Keratinocyte (primary cell): ENCODE measurements at regions not wholly inside any gene's neighbourhood (a gene's known extent, or its start where the extent isn't known, plus 50 kb on each side); places are given as distances from the start of the nearest gene placed in this dataset.

Experiments used
- DNase-seq: peaks from one replicate; pipeline ENCODE4 v3.0.0-alpha.2; 2011; ENCODE audit warnings: low read depth, missing footprints, low spot score
- FAIRE-seq: peaks from 2 replicates; lab custom pipeline; 2011; peaks lifted over from hg19 to GRCh38; lab: Jason Lieb, UNC
- H2AFZ ChIP-seq: 2 replicates; pipeline ENCODE4 v1.6.0; 2012; ENCODE audit warnings: low read length, control low read depth, inconsistent platforms; ENCODE audit not compliant: control insufficient read depth
- H3K27ac ChIP-seq: 2 replicates; pipeline ENCODE4 v1.5.1; 2011; ENCODE audit warnings: low read length; ENCODE audit not compliant: control insufficient read depth, insufficient read depth
- H3K27me3 ChIP-seq: 3 replicates; pipeline ENCODE4 v1.6.0; 2011; ENCODE audit warnings: low read length; ENCODE audit not compliant: control insufficient read depth, insufficient read depth; ENCODE audit errors: extremely low read depth
- H3K36me3 ChIP-seq, 2 experiments: 2 replicates in 1 of 2; 3 replicates in 1 of 2; pipeline ENCODE4 v1.5.1; 2011; ENCODE audit warnings: low read length in 2 of 2, mild to moderate bottlenecking in 1 of 2; ENCODE audit not compliant: control insufficient read depth in 2 of 2, insufficient read depth in 2 of 2; ENCODE audit errors: extremely low read depth in 1 of 2
- H3K4me1 ChIP-seq: 3 replicates; pipeline ENCODE4 v1.5.1; 2011; ENCODE audit warnings: low read length; ENCODE audit not compliant: control insufficient read depth, insufficient read depth; ENCODE audit errors: extremely low read depth
- H3K4me2 ChIP-seq: 3 replicates; pipeline ENCODE4 v1.6.0; 2011; ENCODE audit warnings: low read depth, low read length; ENCODE audit not compliant: control insufficient read depth, insufficient read depth; ENCODE audit errors: extremely low read depth
- H3K4me3 ChIP-seq, 3 experiments: fragments of 200-600 bp in 1 of 3; sonication (generic) in 1 of 3; 2 replicates in 2 of 3; 3 replicates in 1 of 3; pipeline ENCODE4 v1.5.1; 2011 to 2016; ENCODE audit warnings: low read length in 3 of 3, mild to moderate bottlenecking in 3 of 3, control low read depth in 2 of 3, inconsistent platforms in 1 of 3, low read depth in 1 of 3, mixed read lengths in 1 of 3, mixed run types in 1 of 3, moderate library complexity in 1 of 3; ENCODE audit not compliant: control insufficient read depth in 2 of 3, insufficient read depth in 2 of 3; ENCODE audit errors: extremely low read depth in 1 of 3
- H3K79me2 ChIP-seq: 2 replicates; pipeline ENCODE4 v1.6.0; 2012; ENCODE audit warnings: low read length; ENCODE audit not compliant: control insufficient read depth, insufficient read depth
- H3K9ac ChIP-seq: 3 replicates; pipeline ENCODE4 v1.6.0; 2011; ENCODE audit warnings: low read length; ENCODE audit not compliant: control insufficient read depth, insufficient read depth; ENCODE audit errors: extremely low read depth
- H3K9me1 ChIP-seq: 3 replicates; pipeline ENCODE4 v1.6.0; 2011; ENCODE audit warnings: low read length; ENCODE audit not compliant: control insufficient read depth, insufficient read depth; ENCODE audit errors: extremely low read depth
- H3K9me3 ChIP-seq: 2 replicates; pipeline ENCODE4 v1.5.1; 2012; ENCODE audit warnings: low read depth, low read length; ENCODE audit not compliant: control insufficient read depth
- H4K20me1 ChIP-seq: 3 replicates; pipeline ENCODE4 v1.6.0; 2011; ENCODE audit warnings: low read length; ENCODE audit not compliant: control insufficient read depth, insufficient read depth; ENCODE audit errors: extremely low read depth
- CTCF ChIP-seq, 3 experiments: IDR thresholded peaks in 1 of 3; conservative IDR thresholded peaks in 1 of 3; optimal IDR thresholded peaks in 1 of 3; 2 replicates in 2 of 3; 3 replicates in 1 of 3; pipeline versions ENCODE3 to v1.5.1; 2011; ENCODE audit warnings: low read length in 3 of 3, mild to moderate bottlenecking in 3 of 3, moderate library complexity in 2 of 3, control low read depth in 1 of 3, inconsistent platforms in 1 of 3; ENCODE audit not compliant: insufficient read depth in 2 of 3; ENCODE audit errors: extremely low read depth in 1 of 3
- EZH2 ChIP-seq: IDR thresholded peaks from one replicate; pipeline ENCODE4 v1.6.1; 2012; ENCODE audit warnings: inconsistent platforms, mild to moderate bottlenecking, low read length, moderate library complexity
- dilution Hi-C: fragments of 300-500 bp; cut with MboI; formaldehyde crosslinking; loops from one replicate; pipeline ENCODE4 v1.7.0; 2020; ENCODE audit warnings: low sequenced_read_pairs; ENCODE audit not compliant: extremely low pct_ligation_motif_present

- H3K4me1 ChIP-seq, result no peaks in the 10 kb centered on the region
- H3K9me1 ChIP-seq, result no peaks in the 10 kb centered on the region
- TF ChIP-seq CTCF (optimal IDR thresholded peaks at IDR 0.05 in 1 of 3, IDR thresholded peaks at IDR 0.05 in 1 of 3, conservative IDR thresholded peaks at IDR 0.05 in 1 of 3; ENCODE audit: extremely low read depth in 1 of 3, insufficient read depth in 2 of 3, low read length in 3 of 3), result no peak
- TF ChIP-seq EZH2, result no peak
- H4K20me1 ChIP-seq, result no peaks in the 10 kb centered on the region
- no peaks in the 10 kb centered on the region for H3K27me3 ChIP-seq
- H2AFZ ChIP-seq, result no peak overlapping the region
- no peaks in the 10 kb centered on the region for H3K79me2 ChIP-seq
- H3K9ac ChIP-seq, result no peak overlapping the region
- dilution Hi-C loops, result no loop called here
- H3K4me2 ChIP-seq, result no peak overlapping the region
- no peaks in the 10 kb centered on the region for H3K36me3 ChIP-seq
- no peak overlapping the region for H3K27ac ChIP-seq
- no peaks in the 10 kb centered on the region for H3K9me3 ChIP-seq
- DNase-seq, result no peak
- FAIRE-seq, result no peak
- H3K4me3 ChIP-seq, result no peak overlapping the region
These were observed 209.8 kb upstream of the POU2AF2 start for GRCh38 chr11:111035746-111036145.

GRCh38 chr11:111026241-111026640, 219.3 kb upstream of the POU2AF2 start:
- Histone ChIP-seq H3K79me2 (no peaks in the 10 kb centered on the region), H3K9ac (no peak overlapping the region), H3K4me2 (no peak overlapping the region), H3K27me3 (peaks cover 5% of the 10 kb centered on the region), H3K27ac (no peak overlapping the region), H3K4me1 (no peaks in the 10 kb centered on the region), H4K20me1 (no peaks in the 10 kb centered on the region), H3K36me3 (no peaks in the 10 kb centered on the region), H3K9me3 (no peaks in the 10 kb centered on the region), H3K9me1 (no peaks in the 10 kb centered on the region), H2AFZ (no peak overlapping the region), H3K4me3 (no peak overlapping the region)
- FAIRE-seq (no peak), DNase-seq (no peak)
- no peak for TF ChIP-seq CTCF (optimal IDR thresholded peaks at IDR 0.05 in 1 of 3, IDR thresholded peaks at IDR 0.05 in 1 of 3, conservative IDR thresholded peaks at IDR 0.05 in 1 of 3; ENCODE audit: extremely low read depth in 1 of 3, insufficient read depth in 2 of 3, low read length in 3 of 3)
- no peak for TF ChIP-seq EZH2
- dilution Hi-C loops, result no loop called here
